ENCODE measurements at regions not wholly inside any gene's neighbourhood (a gene's known extent, or its start where the extent isn't known, plus 50 kb on each side); places are given as distances from the start of the nearest gene placed in this dataset.

DNA sequence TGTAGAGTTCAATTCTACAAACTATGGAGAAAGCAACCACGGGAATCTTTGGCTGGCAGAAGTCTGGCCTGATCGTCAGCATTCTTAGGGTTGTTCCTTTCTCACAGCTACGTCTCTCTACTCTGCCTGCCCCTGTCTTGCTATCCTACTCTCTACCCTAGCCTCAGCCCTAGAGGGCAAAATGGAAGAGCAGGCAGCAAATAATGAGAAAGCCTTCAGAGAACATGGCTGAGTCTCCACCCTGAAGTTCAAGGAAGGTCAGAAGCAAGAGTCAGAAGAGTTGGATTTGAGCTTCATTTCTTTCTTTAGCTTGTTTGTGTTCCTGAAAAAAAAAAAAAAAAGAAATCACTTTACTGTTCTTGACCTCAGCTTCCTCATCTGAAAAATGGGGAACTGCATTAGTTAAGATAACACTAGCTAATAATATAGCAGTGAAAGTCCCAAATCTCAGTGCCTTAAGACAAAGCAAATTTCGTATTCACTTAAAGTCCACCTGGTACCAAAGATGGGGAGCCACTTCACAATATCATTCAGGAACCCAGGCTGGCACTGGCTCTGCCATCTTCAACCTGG is 50.2 kb upstream of the CCND2 start:
- DNase-seq (ENCODE audit: low spot score), result no peak
- in situ Hi-C loops (cut with MboI; ENCODE audit: low pct_unique_long_range_greater_than_20kb, low sequenced_read_pairs, unreplicated experiment), result no loop called here
- TF ChIP-seq, protein P1, sequence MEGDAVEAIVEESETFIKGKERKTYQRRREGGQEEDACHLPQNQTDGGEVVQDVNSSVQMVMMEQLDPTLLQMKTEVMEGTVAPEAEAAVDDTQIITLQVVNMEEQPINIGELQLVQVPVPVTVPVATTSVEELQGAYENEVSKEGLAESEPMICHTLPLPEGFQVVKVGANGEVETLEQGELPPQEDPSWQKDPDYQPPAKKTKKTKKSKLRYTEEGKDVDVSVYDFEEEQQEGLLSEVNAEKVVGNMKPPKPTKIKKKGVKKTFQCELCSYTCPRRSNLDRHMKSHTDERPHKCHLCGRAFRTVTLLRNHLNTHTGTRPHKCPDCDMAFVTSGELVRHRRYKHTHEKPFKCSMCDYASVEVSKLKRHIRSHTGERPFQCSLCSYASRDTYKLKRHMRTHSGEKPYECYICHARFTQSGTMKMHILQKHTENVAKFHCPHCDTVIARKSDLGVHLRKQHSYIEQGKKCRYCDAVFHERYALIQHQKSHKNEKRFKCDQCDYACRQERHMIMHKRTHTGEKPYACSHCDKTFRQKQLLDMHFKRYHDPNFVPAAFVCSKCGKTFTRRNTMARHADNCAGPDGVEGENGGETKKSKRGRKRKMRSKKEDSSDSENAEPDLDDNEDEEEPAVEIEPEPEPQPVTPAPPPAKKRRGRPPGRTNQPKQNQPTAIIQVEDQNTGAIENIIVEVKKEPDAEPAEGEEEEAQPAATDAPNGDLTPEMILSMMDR (IDR thresholded peaks at IDR 0.05; ENCODE audit: extremely low read depth, insufficient read depth, missing control alignments), result no peak

DNA sequence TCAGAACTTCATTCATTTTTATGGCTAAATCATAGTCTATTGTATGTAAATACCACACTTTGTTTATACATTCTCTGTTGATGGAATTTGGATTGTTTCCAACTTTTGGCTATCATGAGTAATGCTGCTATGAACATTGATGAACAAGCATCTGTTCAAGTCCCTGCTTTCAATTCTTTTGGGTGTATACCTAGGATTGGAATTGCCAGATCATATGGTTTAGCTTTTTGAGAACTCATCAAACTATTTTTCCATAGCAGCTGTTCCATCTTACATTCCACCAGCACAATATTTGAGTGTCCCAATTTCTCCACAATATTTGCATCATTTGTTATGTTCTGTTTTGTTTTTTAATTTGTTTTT is 52.3 kb upstream of the CCND2 start:
- TF ChIP-seq, protein P1 (IDR thresholded peaks at IDR 0.05; ENCODE audit: extremely low read depth, insufficient read depth, missing control alignments), result no peak
- no peak for DNase-seq (ENCODE audit: low spot score)
- in situ Hi-C loops (cut with MboI; ENCODE audit: low pct_unique_long_range_greater_than_20kb, low sequenced_read_pairs, unreplicated experiment), result no loop called here

DNA sequence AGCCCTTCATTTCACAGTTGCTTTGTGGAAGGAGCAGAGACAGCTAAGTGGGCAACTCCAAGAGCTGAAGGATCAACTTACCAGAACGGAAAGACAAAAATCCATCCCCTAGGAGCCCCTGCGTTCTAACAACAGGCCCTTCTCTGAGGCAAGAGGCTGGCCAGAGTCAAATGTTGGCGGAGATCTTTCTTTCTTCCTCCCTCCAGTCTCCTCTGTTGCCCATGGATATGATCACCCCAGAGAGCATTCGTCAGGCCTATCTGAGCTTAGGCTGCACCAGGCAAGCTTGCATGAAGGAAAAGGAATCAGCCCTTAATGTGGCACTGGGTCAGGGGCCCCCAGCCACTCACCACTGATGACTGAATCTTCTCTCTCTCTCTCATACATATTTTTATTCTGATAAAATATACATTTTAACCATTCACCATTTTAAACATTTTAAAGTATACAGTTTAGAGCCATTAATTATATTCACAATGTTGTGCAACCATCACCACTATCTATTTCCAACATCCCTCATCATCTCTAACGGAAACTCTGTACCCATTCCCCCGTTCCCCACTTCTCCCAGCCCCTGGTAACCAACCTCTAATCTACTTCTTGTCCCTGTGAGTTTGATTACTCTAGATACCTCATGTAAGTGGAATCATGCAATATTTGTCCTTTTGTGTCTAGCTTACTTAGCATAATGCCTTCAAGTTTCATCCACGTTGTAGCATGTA is 52.9 kb upstream of the CCND2 start:
- TF ChIP-seq, protein P1 (IDR thresholded peaks at IDR 0.05; ENCODE audit: extremely low read depth, insufficient read depth, missing control alignments), result no peak
- DNase-seq (ENCODE audit: low spot score), result no peak
- in situ Hi-C loops (cut with MboI; ENCODE audit: low pct_unique_long_range_greater_than_20kb, low sequenced_read_pairs, unreplicated experiment), result no loop called here

DNA sequence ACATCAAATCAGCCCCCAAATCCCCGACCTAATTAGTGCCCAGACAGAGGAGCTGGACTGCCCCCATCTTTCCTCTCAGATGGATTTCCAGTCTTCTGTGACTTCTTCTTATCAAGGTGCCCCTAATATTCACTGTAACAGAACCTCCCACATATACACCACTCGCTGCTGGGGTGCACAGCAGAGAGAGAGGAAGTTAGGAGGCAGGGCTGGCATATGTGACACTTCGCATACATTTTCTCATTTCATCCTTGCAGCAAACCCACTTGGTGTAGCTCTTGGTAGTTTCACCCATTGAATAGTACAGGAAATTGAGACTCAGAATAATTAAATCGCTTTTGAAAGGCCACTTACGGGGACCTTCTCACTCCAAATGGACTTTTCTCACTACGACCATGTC is 56.5 kb upstream of the CCND2 start:
- in situ Hi-C loops (cut with MboI; ENCODE audit: low pct_unique_long_range_greater_than_20kb, low sequenced_read_pairs, unreplicated experiment), result no loop called here
- DNase-seq (ENCODE audit: low spot score), result no peak
- TF ChIP-seq, protein P1 (IDR thresholded peaks at IDR 0.05; ENCODE audit: extremely low read depth, insufficient read depth, missing control alignments), result no peak

DNA sequence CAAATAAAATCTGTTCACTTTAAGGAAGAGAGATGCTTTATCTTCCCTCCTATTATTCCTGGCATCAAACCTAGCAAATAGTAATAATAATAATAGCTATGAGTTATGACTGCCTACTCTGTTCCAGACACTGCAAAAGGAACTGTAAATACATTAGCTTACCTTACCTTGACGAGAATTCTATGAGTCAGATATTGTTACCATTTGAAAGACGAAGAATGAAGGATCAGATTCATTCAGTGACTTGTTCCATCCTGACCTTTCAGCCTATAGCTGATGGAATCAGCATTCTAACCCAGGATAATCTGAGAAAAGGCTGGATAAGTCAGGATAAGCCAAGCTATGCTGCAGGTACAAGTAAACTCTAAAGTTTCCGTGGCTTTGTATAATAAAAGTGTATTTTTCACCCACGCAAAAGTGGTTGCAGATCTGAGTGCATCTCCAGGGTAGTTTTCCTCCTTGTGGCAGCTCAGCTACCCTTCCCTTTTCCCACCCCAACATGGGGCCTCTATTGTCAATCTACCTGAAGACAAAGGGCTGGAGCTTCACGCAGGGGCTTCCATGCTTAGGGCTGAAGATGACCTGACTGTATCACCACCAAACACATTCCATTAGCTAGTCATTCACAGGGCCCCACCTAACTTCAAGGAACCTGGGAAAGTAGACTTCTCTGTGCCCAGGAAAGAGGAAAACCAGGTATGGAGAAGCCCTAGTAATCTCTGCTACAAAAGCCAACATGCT is 57.2 kb upstream of the CCND2 start:
- TF ChIP-seq, protein P1 (IDR thresholded peaks at IDR 0.05; ENCODE audit: extremely low read depth, insufficient read depth, missing control alignments), result no peak
- in situ Hi-C loops (cut with MboI; ENCODE audit: low pct_unique_long_range_greater_than_20kb, low sequenced_read_pairs, unreplicated experiment), result no loop called here
- DNase-seq (ENCODE audit: low spot score), result no peak

DNA sequence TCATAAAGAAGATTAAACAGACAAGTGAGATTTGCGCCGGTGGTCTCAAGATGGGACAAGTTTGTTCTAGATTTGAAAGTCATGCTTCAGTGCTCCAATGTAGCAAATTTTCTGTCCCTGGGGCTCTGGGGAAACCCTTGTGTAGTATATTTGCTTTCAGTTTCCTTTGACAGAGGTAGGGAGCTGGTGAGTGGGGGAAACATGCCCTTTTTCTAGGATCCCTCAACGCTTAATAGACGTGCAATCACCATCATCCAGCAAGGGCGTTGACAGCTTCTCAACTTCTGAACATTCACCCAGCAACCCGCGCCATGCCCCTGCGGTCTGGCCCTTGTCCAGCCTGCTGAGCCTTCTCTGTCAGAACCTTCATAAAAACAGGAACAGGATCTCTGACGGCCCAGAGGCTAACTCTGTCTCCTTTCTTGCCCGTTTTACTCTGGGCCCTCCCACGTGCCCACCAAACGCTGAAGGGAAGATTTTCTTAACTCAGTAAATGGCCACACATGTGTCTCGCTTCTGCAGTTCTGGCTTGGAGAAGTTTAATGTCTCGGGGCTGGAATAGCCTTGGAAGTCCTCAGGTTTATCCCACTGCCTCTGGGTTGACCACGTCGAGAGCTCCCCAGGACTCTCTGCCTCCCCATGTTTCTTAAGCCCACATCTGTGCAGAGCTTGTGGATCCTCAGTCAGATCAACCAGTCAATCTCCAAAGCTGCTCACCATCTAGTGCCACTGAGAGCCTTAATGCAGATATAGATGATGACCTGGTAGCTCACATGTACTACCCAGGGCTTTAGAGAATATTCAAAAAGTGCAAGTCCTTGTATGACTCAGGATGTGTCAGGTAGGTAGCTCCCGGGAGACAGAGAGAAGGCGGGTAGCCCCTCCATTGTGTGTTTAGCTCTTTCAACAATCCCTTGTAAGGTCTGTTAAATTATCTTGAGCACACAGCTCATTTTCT is 58.1 kb upstream of the CCND2 start:
- DNase-seq (ENCODE audit: low spot score), result peak; percentile 70
- in situ Hi-C loops (cut with MboI; ENCODE audit: low pct_unique_long_range_greater_than_20kb, low sequenced_read_pairs, unreplicated experiment), result no loop called here
- TF ChIP-seq, protein P1 (IDR thresholded peaks at IDR 0.05; ENCODE audit: extremely low read depth, insufficient read depth, missing control alignments), result no peak
